Activated CD4-positive, alpha-beta memory T cell treated with anti-CD3 and anti-CD28 coated beads for 36 hours (primary cell): ENCODE measurements at regions not wholly inside any gene's neighbourhood (a gene's known extent, or its start where the extent isn't known, plus 50 kb on each side); places are given as distances from the start of the nearest gene placed in this dataset.
"Not testable (repeated sequence)": the region's sequence is repeated elsewhere in the genome, so short reads cannot be mapped to it uniquely, and the experiment has no call there.

Experiments used
- CTCF ChIA-PET: fragments of 350-600 bp; sonication (Branson Sonifier 250); formaldehyde crosslinking; loops from one replicate; lab custom pipeline; 2021; ENCODE audit warnings: antibody characterized with exemption, inconsistent platforms; lab: Charles Lee
- POLR2A ChIA-PET: fragments of 350-600 bp; sonication (Branson Sonifier 250); formaldehyde crosslinking; loops from one replicate; lab custom pipeline; 2021; ENCODE audit warnings: antibody characterized with exemption; lab: Charles Lee
- DNase-seq: peaks from one replicate; pipeline ENCODE4 v3.0.0-alpha.2; 2020
- H3K27ac Mint-ChIP-seq: one replicate; pipeline ENCODE4 v1.8.0; 2021; ENCODE audit warnings: mixed read lengths
- H3K27me3 Mint-ChIP-seq: one replicate; pipeline ENCODE4 v1.8.0; 2021; ENCODE audit warnings: mixed read lengths
- H3K36me3 Mint-ChIP-seq: one replicate; pipeline ENCODE4 v1.8.0; 2021; ENCODE audit warnings: mixed read lengths
- H3K4me1 Mint-ChIP-seq: one replicate; pipeline ENCODE4 v1.8.0; 2021; ENCODE audit warnings: low read depth, mixed read lengths
- H3K4me3 Mint-ChIP-seq: one replicate; pipeline ENCODE4 v1.8.0; 2021; ENCODE audit warnings: mild to moderate bottlenecking, mixed read lengths
- H3K9me3 Mint-ChIP-seq: one replicate; pipeline ENCODE4 v1.8.0; 2021; ENCODE audit warnings: mixed read lengths
- intact Hi-C: fragments of 100-400 bp; cut with micrococcal nuclease; formaldehyde crosslinking; loops from one replicate; pipeline ENCODE4 v1.15.1; 2023

DNA sequence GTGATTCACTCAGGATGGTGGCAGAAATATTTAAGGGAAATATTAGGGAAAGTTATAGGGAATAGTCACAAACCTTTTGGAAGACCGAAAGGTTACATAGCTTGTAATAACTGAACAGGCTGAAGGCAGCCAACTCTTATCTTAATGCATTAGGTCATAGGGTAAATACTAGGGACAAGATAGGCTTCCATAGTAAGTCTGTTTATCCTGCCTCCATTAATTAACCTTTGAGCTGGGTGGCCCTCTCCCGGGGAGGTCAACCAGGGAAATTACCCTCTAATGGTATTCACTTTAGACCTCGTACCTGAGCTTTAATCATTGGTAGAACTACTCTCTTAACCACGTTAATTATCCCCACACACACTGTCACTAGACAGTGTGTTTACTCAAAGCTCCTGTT lies 981.8 kb downstream of the SLC16A7 start:
- intact Hi-C loops = no loop called here
- DNase-seq = no peak
- ChIA-PET CTCF (no interaction called here), POLR2A (no interaction called here)
- Mint-ChIP-seq H3K36me3 (no peaks in the 10 kb centered on the region), H3K9me3 (no peaks in the 10 kb centered on the region), H3K27me3 (no peaks in the 10 kb centered on the region), H3K27ac (no peak overlapping the region), H3K4me3 (no peak overlapping the region), H3K4me1 (no peaks in the 10 kb centered on the region)

DNA sequence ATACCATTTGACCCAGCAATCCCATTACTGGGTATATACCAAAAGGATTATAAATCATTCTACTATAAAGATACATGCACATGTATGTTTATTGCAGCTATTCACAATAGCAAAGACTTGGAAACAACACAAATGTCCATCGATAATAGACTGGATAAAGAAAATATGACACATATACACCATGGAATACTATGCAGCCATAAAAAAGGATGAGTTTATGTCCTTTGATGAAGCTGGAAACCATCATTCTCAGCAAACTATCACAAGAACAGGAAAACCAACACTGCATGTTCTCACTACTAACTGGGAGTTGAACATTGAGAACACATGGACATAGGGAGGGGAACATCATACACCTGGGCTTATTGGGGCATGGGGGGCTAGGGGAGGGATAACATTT lies 991.8 kb downstream of the SLC16A7 start:
- DNase-seq, H3K4me1 Mint-ChIP-seq, H3K27me3 Mint-ChIP-seq, intact Hi-C loops, POLR2A ChIA-PET, H3K36me3 Mint-ChIP-seq, CTCF ChIA-PET, H3K4me3 Mint-ChIP-seq, H3K27ac Mint-ChIP-seq: not testable (repeated sequence)
- H3K9me3 Mint-ChIP-seq = peaks cover 18% of the 10 kb centered on the region

GRCh38 chr12:60594035-60594711 lies 998.3 kb downstream of the SLC16A7 start:
- H3K9me3 Mint-ChIP-seq = peaks cover 23% of the 10 kb centered on the region

DNA sequence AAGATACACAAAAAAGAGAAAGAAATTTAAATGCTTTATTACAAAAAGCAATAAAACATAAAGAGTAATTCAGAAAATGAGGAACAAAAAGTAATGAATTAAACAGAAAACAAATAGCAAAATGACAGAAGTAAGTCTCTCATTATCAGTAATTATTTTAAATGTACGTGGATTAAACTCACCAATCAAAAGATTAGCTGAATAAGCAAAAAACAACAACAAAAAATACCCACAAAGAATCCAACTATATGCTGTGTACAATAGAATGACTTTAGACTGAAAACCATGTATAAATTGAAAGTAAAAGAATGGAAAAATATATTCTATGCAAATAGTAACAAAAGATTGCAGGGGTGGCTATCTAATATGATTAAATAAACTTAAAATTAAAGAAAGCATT lies 1006.8 kb downstream of the SLC16A7 start:
- intact Hi-C loops = no loop called here
- ChIA-PET CTCF (no interaction called here), POLR2A (no interaction called here)
- Mint-ChIP-seq H3K9me3 (peaks cover 22% of the 10 kb centered on the region), H3K27me3 (no peaks in the 10 kb centered on the region), H3K4me1 (no peaks in the 10 kb centered on the region), H3K27ac (no peak overlapping the region), H3K4me3 (no peak overlapping the region), H3K36me3 (no peaks in the 10 kb centered on the region)
- no peak for DNase-seq

More at GRCh38 chr12:60594035-60594711, 998.3 kb downstream of the SLC16A7 start:
- intact Hi-C loops = no loop called here
- Mint-ChIP-seq H3K27ac (no peak overlapping the region), H3K36me3 (no peaks in the 10 kb centered on the region), H3K27me3 (no peaks in the 10 kb centered on the region), H3K4me1 (no peaks in the 10 kb centered on the region), H3K4me3 (no peak overlapping the region)
- POLR2A ChIA-PET = no interaction called here
- CTCF ChIA-PET = no interaction called here
- DNase-seq = no peak

- intact Hi-C loops, H3K27ac Mint-ChIP-seq, CTCF ChIA-PET, H3K27me3 Mint-ChIP-seq, H3K4me1 Mint-ChIP-seq, H3K36me3 Mint-ChIP-seq, H3K4me3 Mint-ChIP-seq, DNase-seq, POLR2A ChIA-PET: not testable (repeated sequence)
- peaks cover 22% of the 10 kb centered on the region for H3K9me3 Mint-ChIP-seq
Observed at GRCh38 chr12:60603475-60603874, 1007.6 kb downstream of the SLC16A7 start.

DNA sequence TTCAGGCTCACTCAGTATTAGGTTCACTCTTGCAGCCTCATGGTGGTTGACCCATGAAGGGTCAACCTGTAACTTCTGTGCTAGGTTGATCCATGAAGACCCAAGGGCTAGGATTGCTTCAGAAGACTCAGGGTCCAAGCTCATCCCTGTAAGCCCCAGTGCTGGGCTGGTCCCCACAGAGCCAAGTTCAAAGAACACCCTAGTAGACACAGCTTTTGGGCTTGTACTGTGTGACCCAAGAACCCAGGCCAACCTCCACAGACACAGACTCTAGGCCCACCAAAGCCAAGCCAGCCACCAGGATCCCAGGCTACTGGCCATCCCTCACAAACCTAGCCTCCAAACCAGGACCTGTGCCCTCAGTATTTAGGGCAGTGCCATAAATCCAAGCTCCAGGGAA lies 1020.6 kb downstream of the SLC16A7 start:
- ChIA-PET POLR2A (no interaction called here), CTCF (no interaction called here)
- H3K4me1 Mint-ChIP-seq = no peaks in the 10 kb centered on the region
- no peak for DNase-seq
- intact Hi-C loops = no loop called here
- H3K27me3 Mint-ChIP-seq = no peaks in the 10 kb centered on the region
- H3K27ac Mint-ChIP-seq = no peak overlapping the region
- H3K4me3 Mint-ChIP-seq = no peak overlapping the region
- H3K36me3 Mint-ChIP-seq = no peaks in the 10 kb centered on the region
- H3K9me3 Mint-ChIP-seq = peaks cover 12% of the 10 kb centered on the region

- intact Hi-C loops = no loop called here
- POLR2A ChIA-PET = no interaction called here
- H3K4me3 Mint-ChIP-seq = no peak overlapping the region
- H3K9me3 Mint-ChIP-seq = peaks cover 2% of the 10 kb centered on the region
- H3K36me3 Mint-ChIP-seq = no peaks in the 10 kb centered on the region
- CTCF ChIA-PET = no interaction called here
- H3K27ac Mint-ChIP-seq = no peak overlapping the region
- no peaks in the 10 kb centered on the region for H3K4me1 Mint-ChIP-seq
- DNase-seq = no peak
- H3K27me3 Mint-ChIP-seq = no peaks in the 10 kb centered on the region
Observed at GRCh38 chr12:60630796-60631195, 1035.0 kb downstream of the SLC16A7 start.

DNA sequence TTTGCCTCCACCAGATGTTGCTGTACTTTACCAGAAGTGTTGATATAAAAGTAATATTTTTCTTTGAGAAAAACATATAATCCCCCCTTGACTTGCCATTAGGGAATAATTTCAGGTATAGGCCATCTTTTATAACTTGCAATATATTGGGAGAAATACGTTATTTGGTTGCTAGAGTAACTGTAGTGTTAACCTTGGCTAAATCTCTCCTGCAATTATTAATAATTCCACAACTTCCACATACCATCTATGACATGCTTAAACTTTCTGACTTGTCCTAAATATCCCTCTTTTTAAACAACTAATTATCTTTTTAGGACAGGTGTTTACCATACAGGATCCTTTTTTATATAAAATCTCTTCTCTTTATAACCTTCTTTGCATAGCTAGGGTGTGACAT lies 1048.2 kb downstream of the SLC16A7 start:
- Mint-ChIP-seq H3K4me3 (no peak overlapping the region), H3K9me3 (peaks cover 21% of the 10 kb centered on the region), H3K4me1 (no peaks in the 10 kb centered on the region), H3K27ac (no peak overlapping the region), H3K27me3 (no peaks in the 10 kb centered on the region), H3K36me3 (no peaks in the 10 kb centered on the region)
- CTCF ChIA-PET = no interaction called here
- intact Hi-C loops = no loop called here
- POLR2A ChIA-PET = no interaction called here
- DNase-seq = no peak

- ChIA-PET CTCF (no interaction called here), POLR2A (no interaction called here)
- no peak overlapping the region for H3K4me3 Mint-ChIP-seq
- H3K27me3 Mint-ChIP-seq = no peaks in the 10 kb centered on the region
- H3K36me3 Mint-ChIP-seq = no peaks in the 10 kb centered on the region
- no peak overlapping the region for H3K27ac Mint-ChIP-seq
- H3K9me3 Mint-ChIP-seq = peaks cover 7% of the 10 kb centered on the region
- no peak for DNase-seq
- intact Hi-C loops = no loop called here
- no peaks in the 10 kb centered on the region for H3K4me1 Mint-ChIP-seq
Observed at GRCh38 chr12:60666895-60667294, 1071.1 kb downstream of the SLC16A7 start.

DNA sequence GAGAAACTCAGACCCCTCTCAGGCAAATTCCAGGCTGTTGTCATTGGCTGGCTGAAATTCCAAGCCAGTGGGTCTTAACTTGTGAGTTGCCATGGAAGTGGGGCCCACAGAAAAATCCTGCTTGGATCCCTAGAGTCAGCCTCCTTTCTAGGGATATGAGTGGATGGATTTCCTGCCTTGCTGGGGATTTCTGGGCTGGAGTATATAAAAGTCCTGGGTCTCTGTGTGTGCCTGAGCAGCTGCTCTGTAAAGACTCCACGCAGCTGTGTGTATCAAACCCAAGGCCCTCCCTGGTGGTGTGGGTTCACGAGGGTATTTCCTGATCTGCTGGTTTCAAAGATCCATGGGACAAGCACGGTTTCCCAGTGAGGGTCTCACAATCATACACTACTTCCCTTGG lies 1077.1 kb downstream of the SLC16A7 start:
- no peaks in the 10 kb centered on the region for H3K36me3 Mint-ChIP-seq
- H3K27ac Mint-ChIP-seq = no peak overlapping the region
- ChIA-PET CTCF (no interaction called here), POLR2A (no interaction called here)
- no peak for DNase-seq
- H3K4me3 Mint-ChIP-seq = no peak overlapping the region
- H3K9me3 Mint-ChIP-seq = peaks cover 3% of the 10 kb centered on the region
- H3K4me1 Mint-ChIP-seq = no peaks in the 10 kb centered on the region
- intact Hi-C loops = no loop called here
- H3K27me3 Mint-ChIP-seq = no peaks in the 10 kb centered on the region

DNA sequence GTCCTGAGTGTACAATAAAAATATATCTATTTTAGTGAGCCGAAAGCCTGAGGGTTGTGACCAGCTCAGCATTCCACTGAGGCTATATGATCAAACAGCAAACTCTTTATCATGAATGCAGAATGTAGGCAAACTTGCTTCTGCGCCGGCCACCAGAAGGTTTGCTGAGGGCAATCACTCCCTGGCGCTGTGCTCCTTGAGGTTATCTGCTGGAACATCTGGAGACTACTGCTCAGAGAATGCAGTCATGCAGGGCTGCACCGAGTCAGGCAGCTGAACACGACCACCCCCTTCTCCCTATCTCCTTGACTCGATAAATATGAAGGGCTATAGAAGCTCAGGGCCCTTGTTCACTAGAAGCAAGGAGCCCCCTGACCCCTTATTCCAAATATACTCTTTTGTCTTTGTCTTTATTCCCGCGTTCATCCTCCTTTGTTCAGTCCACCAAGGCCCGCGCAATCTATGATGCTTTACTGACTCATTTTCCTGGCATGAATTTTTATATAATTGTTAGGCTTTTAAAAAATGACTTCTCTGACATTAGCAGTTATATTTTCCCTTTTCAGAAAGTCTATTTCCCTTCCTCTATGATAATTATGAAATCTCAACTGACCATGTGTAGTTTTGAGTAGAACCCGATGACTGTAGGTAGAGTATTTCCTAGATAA lies 1089.3 kb downstream of the SLC16A7 start:
- CTCF ChIA-PET = no interaction called here
- Mint-ChIP-seq H3K36me3 (no peaks in the 10 kb centered on the region), H3K4me1 (no peaks in the 10 kb centered on the region), H3K27me3 (no peaks in the 10 kb centered on the region), H3K4me3 (no peak overlapping the region), H3K9me3 (peaks cover 3% of the 10 kb centered on the region), H3K27ac (no peak overlapping the region)
- POLR2A ChIA-PET = no interaction called here
- no peak for DNase-seq
- intact Hi-C loops = loop anchor here (5.0 kb wide), 1 partner anchor 1322 kb away; no protein-coding TSS in a partner anchor

- intact Hi-C loops = loop anchor here (5.0 kb wide), 1 partner anchor 1318 kb away; no protein-coding TSS in a partner anchor
- ChIA-PET CTCF (no interaction called here), POLR2A (no interaction called here)
- Mint-ChIP-seq H3K9me3 (peaks cover 9% of the 10 kb centered on the region), H3K27me3 (no peaks in the 10 kb centered on the region), H3K36me3 (no peaks in the 10 kb centered on the region), H3K4me1 (no peaks in the 10 kb centered on the region), H3K27ac (no peak overlapping the region), H3K4me3 (no peak overlapping the region)
- no peak for DNase-seq
Observed at GRCh38 chr12:60689137-60689536, 1093.3 kb downstream of the SLC16A7 start.
